GM18868 (cell line): ENCODE measurements at regions not wholly inside any gene's neighbourhood (a gene's known extent, or its start where the extent isn't known, plus 50 kb on each side); places are given as distances from the start of the nearest gene placed in this dataset.

Source experiments
- ATAC-seq: cut with Tn5 transposase; IDR thresholded peaks from one replicate; pipeline ENCODE4 v1.9.1; 2021; ENCODE audit warnings: mild to moderate bottlenecking, moderate library complexity; ENCODE audit not compliant: unreplicated experiment

GRCh38 chr3:150269526-150269925, 138.6 kb upstream of the TSC22D2 start:
- ATAC-seq, result no peak

- ATAC-seq, result no peak
Observed at GRCh38 chr3:150268426-150269391, 139.4 kb upstream of the TSC22D2 start.

GRCh38 chr3:150267288-150267687, 140.8 kb upstream of the TSC22D2 start:
- no peak for ATAC-seq

- no peak for ATAC-seq
Observed at GRCh38 chr3:150265305-150265704, 142.8 kb upstream of the TSC22D2 start.

- no peak for ATAC-seq
Observed at GRCh38 chr3:150264561-150265279, 143.4 kb upstream of the TSC22D2 start.

- no peak for ATAC-seq
Observed at GRCh38 chr3:150261958-150262357, 146.1 kb upstream of the TSC22D2 start.

- ATAC-seq, result no peak
Observed at GRCh38 chr3:150261418-150261817, 146.7 kb upstream of the TSC22D2 start.

GRCh38 chr3:150260398-150260710, 147.7 kb upstream of the TSC22D2 start:
- no peak for ATAC-seq

GRCh38 chr3:150259526-150260397, 148.3 kb upstream of the TSC22D2 start:
- no peak for ATAC-seq

GRCh38 chr3:150256782-150257181, 151.3 kb upstream of the TSC22D2 start:
- ATAC-seq, result no peak

GRCh38 chr3:150256318-150256717, 151.8 kb upstream of the TSC22D2 start:
- no peak for ATAC-seq

- ATAC-seq, result no peak
Observed at GRCh38 chr3:150255826-150256225, 152.3 kb upstream of the TSC22D2 start.

GRCh38 chr3:150255413-150255812, 152.7 kb upstream of the TSC22D2 start:
- ATAC-seq, result no peak

- no peak for ATAC-seq
Observed at GRCh38 chr3:150254309-150254708, 153.8 kb upstream of the TSC22D2 start.

- no peak for ATAC-seq
Observed at GRCh38 chr3:150253622-150254021, 154.5 kb upstream of the TSC22D2 start.

- no peak for ATAC-seq
Observed at GRCh38 chr3:150252462-150252861, 155.6 kb upstream of the TSC22D2 start.

GRCh38 chr3:150251187-150252062, 156.7 kb upstream of the TSC22D2 start:
- no peak for ATAC-seq

GRCh38 chr3:150249779-150250470, 158.2 kb upstream of the TSC22D2 start:
- ATAC-seq, result no peak

GRCh38 chr3:150248888-150249681, 159.0 kb upstream of the TSC22D2 start:
- no peak for ATAC-seq
